B cell (primary cell): ENCODE measurements at regions not wholly inside any gene's neighbourhood (a gene's known extent, or its start where the extent isn't known, plus 50 kb on each side); places are given as distances from the start of the nearest gene placed in this dataset. TPM values are rescaled to one million over a fixed set of nuclear protein-coding genes. Genes with fewer than 3 reads are reported as not detected.

Experiments
- ATAC-seq: fragments of 200-7000 bp; cut with Tn5 transposase; one replicate; pipeline ENCODE4 v1.10.0; 2021; ENCODE audit warnings: low read depth, mild to moderate bottlenecking, moderate number of reproducible peaks, moderate library complexity
- CTCF ChIA-PET: fragments of 350-600 bp; sonication (Branson Sonifier 250); formaldehyde crosslinking; loops from one replicate; lab custom pipeline; 2021; ENCODE audit warnings: antibody characterized with exemption, inconsistent platforms; lab: Charles Lee
- POLR2A ChIA-PET: fragments of 350-600 bp; sonication (Branson Sonifier 250); formaldehyde crosslinking; loops from one replicate; lab custom pipeline; 2021; ENCODE audit warnings: antibody characterized with exemption; lab: Charles Lee
- DNase-seq: peaks from one replicate; pipeline ENCODE4 v3.0.0; 2013
- H2AFZ ChIP-seq: 2 replicates; pipeline ENCODE4 v1.6.1; 2012; ENCODE audit warnings: mild to moderate bottlenecking, low read depth, low read length; ENCODE audit not compliant: insufficient read depth, poor library complexity, severe bottlenecking
- H3K27ac ChIP-seq, 2 donors: 1 replicate in 1 of 2; 2 replicates in 1 of 2; pipeline ENCODE4 v1.5.1; 2012 to 2013; ENCODE audit warnings: low read length in 2 of 2, mild to moderate bottlenecking in 2 of 2, moderate library complexity in 1 of 2
- H3K27me3 ChIP-seq, 4 experiments: fragments of 200-600 bp in 1 of 4; sonication (generic) in 1 of 4; replicated peaks in 1 of 4; 1 replicate in 2 of 4; 2 replicates in 2 of 4; pipeline versions ENCODE4 v1.6.1 to v1.7.0; 2013 to 2016; ENCODE audit warnings: low read length in 3 of 4, mild to moderate bottlenecking in 2 of 4, mixed read lengths in 1 of 4, moderate library complexity in 1 of 4; ENCODE audit not compliant: insufficient read depth in 4 of 4, control insufficient read depth in 3 of 4; ENCODE audit errors: control extremely low read depth in 1 of 4
- H3K36me3 ChIP-seq, 2 experiments: replicated peaks in 1 of 2; 1 replicate in 1 of 2; 2 replicates in 1 of 2; pipeline versions ENCODE4 v1.6.1 to v1.7.1; 2013; ENCODE audit warnings: low read length in 1 of 2; ENCODE audit not compliant: insufficient read depth in 2 of 2, control insufficient read depth in 1 of 2; ENCODE audit errors: control extremely low read depth in 1 of 2, extremely low read depth in 1 of 2
- H3K4me1 ChIP-seq, 2 donors: fragments of 200-600 bp in 1 of 2; sonication (generic) in 1 of 2; 1 replicate in 1 of 2; 2 replicates in 1 of 2; pipeline versions ENCODE4 v1.5.1 to v1.6.1; 2013 to 2017; ENCODE audit warnings: low read length in 2 of 2; ENCODE audit not compliant: control insufficient read depth in 2 of 2, insufficient read depth in 2 of 2
- H3K4me2 ChIP-seq: replicated peaks from 2 replicates; pipeline ENCODE3; 2012; ENCODE audit warnings: mild to moderate bottlenecking, low read depth, low read length; ENCODE audit not compliant: poor library complexity, severe bottlenecking
- H3K4me3 ChIP-seq, 5 experiments: fragments of 200-600 bp in 1 of 5; sonication (generic) in 1 of 5; 1 replicate in 3 of 5; 2 replicates in 2 of 5; pipeline versions ENCODE4 v1.5.1 to v1.7.0; 2011 to 2016; ENCODE audit warnings: low read length in 4 of 5, mild to moderate bottlenecking in 4 of 5, low read depth in 2 of 5, control low read depth in 1 of 5, moderate library complexity in 1 of 5; ENCODE audit not compliant: insufficient read depth in 1 of 5; ENCODE audit errors: control extremely low read depth in 1 of 5, extremely low read depth in 1 of 5
- H3K79me2 ChIP-seq: fragments of 200-600 bp; sonication (generic); one replicate; pipeline ENCODE4 v1.6.0; 2016; ENCODE audit warnings: low read length; ENCODE audit not compliant: control insufficient read depth, insufficient read depth
- H3K9ac ChIP-seq: fragments of 200-600 bp; sonication (generic); 2 replicates; pipeline ENCODE4 v1.6.1; 2017; ENCODE audit warnings: mild to moderate bottlenecking, low read length, moderate library complexity
- H3K9me3 ChIP-seq, 3 donors: one replicate each; pipeline versions ENCODE4 v1.6.1 to v1.7.1; 2013; ENCODE audit warnings: low read length in 2 of 3; ENCODE audit not compliant: control insufficient read depth in 2 of 3, insufficient read depth in 1 of 3; ENCODE audit errors: control extremely low read depth in 1 of 3
- H4K20me1 ChIP-seq: 2 replicates; pipeline ENCODE4 v1.6.0; 2012; ENCODE audit warnings: mild to moderate bottlenecking, low read length; ENCODE audit not compliant: insufficient read depth, control insufficient read depth, poor library complexity, severe bottlenecking
- H3K27ac Mint-ChIP-seq: one replicate; pipeline ENCODE4 v1.8.0; 2021; ENCODE audit warnings: mixed read lengths
- H3K27me3 Mint-ChIP-seq: one replicate; pipeline ENCODE4 v1.8.0; 2021; ENCODE audit warnings: mixed read lengths
- H3K4me1 Mint-ChIP-seq: one replicate; pipeline ENCODE4 v1.8.0; 2021; ENCODE audit warnings: mixed read lengths
- H3K4me3 Mint-ChIP-seq: one replicate; pipeline ENCODE4 v1.8.0; 2021; ENCODE audit warnings: mixed read lengths
- H3K9me3 Mint-ChIP-seq: one replicate; pipeline ENCODE4 v1.8.0; 2022; ENCODE audit warnings: mixed read lengths; ENCODE audit not compliant: insufficient read depth
- EZH2 ChIP-seq: IDR thresholded peaks from 2 replicates; pipeline ENCODE4 v1.6.1; 2012; ENCODE audit warnings: borderline replicate concordance, low read depth, mild to moderate bottlenecking, moderate library complexity, low read length; ENCODE audit not compliant: insufficient read depth, poor library complexity, severe bottlenecking
- WGBS: methylation state at CpG from one replicate; pipeline ENCODE4 v1.1.5; 2013; ENCODE audit warnings: missing lambda C conversion rate; ENCODE audit not compliant: insufficient coverage; 5-methylcytosine and 5-hydroxymethylcytosine counted together
- intact Hi-C: fragments of 100-400 bp; cut with micrococcal nuclease; formaldehyde crosslinking; loops from one replicate; pipeline ENCODE4 v1.10.0; 2022
- small RNA-seq: library from RNA; depleted of rRNA; stranded (forward); fragments of <200 nt; gene quantifications from one replicate; pipeline ENCODE3, GENCODE V24; 2012; ENCODE audit warnings: low replicate concordance, low read depth; ENCODE audit not compliant: insufficient read length
- TF ChIP-seq, protein P1 (sequence below): fragments of 200-600 bp; IDR thresholded peaks from one replicate; pipeline ENCODE4 v1.8.0; 2022; ENCODE audit warnings: antibody characterized with exemption, mild to moderate bottlenecking

DNA sequence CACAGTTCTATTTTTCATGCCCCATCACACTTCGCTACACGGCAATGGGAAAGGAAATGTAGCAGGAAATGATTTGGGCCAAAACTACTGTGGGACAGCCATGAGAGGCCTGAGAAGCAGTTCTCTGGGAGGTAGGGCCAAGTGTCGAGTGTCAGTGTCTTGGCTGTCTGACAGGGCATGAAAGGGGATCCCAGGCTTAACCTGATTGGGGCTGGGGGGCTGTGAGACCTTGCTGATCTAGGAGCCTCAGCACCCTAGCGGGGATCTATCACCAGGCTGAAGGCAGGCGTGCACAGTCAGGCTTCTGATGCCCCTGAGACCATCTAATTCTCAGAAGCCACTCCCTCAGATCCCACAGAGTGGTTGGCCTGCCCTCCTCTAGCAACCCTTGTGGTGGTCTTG lies 58.2 kb upstream of the SLC25A13 start:
- H3K4me3 ChIP-seq = no peak overlapping the region
- intact Hi-C loops = no loop called here
- TF ChIP-seq, protein P1, sequence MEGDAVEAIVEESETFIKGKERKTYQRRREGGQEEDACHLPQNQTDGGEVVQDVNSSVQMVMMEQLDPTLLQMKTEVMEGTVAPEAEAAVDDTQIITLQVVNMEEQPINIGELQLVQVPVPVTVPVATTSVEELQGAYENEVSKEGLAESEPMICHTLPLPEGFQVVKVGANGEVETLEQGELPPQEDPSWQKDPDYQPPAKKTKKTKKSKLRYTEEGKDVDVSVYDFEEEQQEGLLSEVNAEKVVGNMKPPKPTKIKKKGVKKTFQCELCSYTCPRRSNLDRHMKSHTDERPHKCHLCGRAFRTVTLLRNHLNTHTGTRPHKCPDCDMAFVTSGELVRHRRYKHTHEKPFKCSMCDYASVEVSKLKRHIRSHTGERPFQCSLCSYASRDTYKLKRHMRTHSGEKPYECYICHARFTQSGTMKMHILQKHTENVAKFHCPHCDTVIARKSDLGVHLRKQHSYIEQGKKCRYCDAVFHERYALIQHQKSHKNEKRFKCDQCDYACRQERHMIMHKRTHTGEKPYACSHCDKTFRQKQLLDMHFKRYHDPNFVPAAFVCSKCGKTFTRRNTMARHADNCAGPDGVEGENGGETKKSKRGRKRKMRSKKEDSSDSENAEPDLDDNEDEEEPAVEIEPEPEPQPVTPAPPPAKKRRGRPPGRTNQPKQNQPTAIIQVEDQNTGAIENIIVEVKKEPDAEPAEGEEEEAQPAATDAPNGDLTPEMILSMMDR = no peak
- no peak for TF ChIP-seq EZH2
- H4K20me1 ChIP-seq = no peaks in the 10 kb centered on the region
- CTCF ChIA-PET = no interaction called here
- DNase-seq (no peak), ATAC-seq (no peak)
- peaks cover 6% of the 10 kb centered on the region for H3K27me3 Mint-ChIP-seq
- no peak overlapping the region for H2AFZ ChIP-seq
- no peaks in the 10 kb centered on the region for H3K9me3 Mint-ChIP-seq
- H3K4me1 ChIP-seq = no peaks in the 10 kb centered on the region
- no peaks in the 10 kb centered on the region for H3K79me2 ChIP-seq
- H3K27me3 ChIP-seq = peaks cover 0 to 3% (median 0%) of the 10 kb centered on the region in 4 experiments
- 70% methylated on average over 2 of the region's 5 CpGs for WGBS
- no peak overlapping the region for H3K27ac ChIP-seq
- POLR2A ChIA-PET = no interaction called here
- no peak overlapping the region for H3K4me3 Mint-ChIP-seq
- H3K4me2 ChIP-seq = no peak overlapping the region
- no peaks in the 10 kb centered on the region for H3K9me3 ChIP-seq
- H3K27ac Mint-ChIP-seq = no peak overlapping the region
- no peaks in the 10 kb centered on the region for H3K36me3 ChIP-seq
- H3K4me1 Mint-ChIP-seq = no peaks in the 10 kb centered on the region
- no peak overlapping the region for H3K9ac ChIP-seq

DNA sequence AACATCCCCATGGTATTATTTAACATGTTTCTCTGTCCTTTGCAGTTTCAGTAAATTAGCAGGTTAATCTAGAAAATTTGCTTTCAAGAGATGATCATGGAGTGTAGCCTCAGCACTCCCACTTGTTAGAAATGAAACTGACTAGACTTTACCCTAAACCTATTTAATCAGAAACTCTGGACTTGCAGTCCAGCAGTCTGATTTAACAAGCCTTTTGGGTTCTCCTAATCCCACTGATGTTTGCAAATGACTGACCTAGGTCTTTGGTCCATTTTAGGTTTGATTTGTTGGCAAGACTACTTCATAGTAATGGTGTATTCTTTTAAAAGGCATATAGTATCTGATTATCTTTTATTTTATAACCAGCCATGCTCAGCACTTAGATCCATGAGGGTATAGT lies 55.5 kb upstream of the SLC25A13 start:
- H3K79me2 ChIP-seq = no peaks in the 10 kb centered on the region
- H3K4me2 ChIP-seq = no peak overlapping the region
- H3K27me3 ChIP-seq = peaks cover 0 to 3% (median 0%) of the 10 kb centered on the region in 4 experiments
- no peaks in the 10 kb centered on the region for H3K9me3 ChIP-seq
- no peak overlapping the region for H3K4me3 Mint-ChIP-seq
- H3K27ac Mint-ChIP-seq = no peak overlapping the region
- no peaks in the 10 kb centered on the region for H3K4me1 ChIP-seq
- H3K9me3 Mint-ChIP-seq = no peaks in the 10 kb centered on the region
- no peak overlapping the region for H3K27ac ChIP-seq
- no peak overlapping the region for H3K4me3 ChIP-seq
- ATAC-seq (no peak), DNase-seq (no peak)
- intact Hi-C loops = no loop called here
- peaks cover 6% of the 10 kb centered on the region for H3K27me3 Mint-ChIP-seq
- CTCF ChIA-PET = no interaction called here
- H2AFZ ChIP-seq = no peak overlapping the region
- POLR2A ChIA-PET = no interaction called here
- no peak for TF ChIP-seq EZH2
- TF ChIP-seq, protein P1 = no peak
- H3K36me3 ChIP-seq = no peaks in the 10 kb centered on the region
- H3K9ac ChIP-seq = no peak overlapping the region
- H4K20me1 ChIP-seq = no peaks in the 10 kb centered on the region
- H3K4me1 Mint-ChIP-seq = no peaks in the 10 kb centered on the region

Small RNA genes lying in the stretch of these regions (small RNA-seq; reads per million reads assigned to genes)
- gene RNU7-188P = not detected
